GM12875 (cell line): ENCODE measurements at regions not wholly inside any gene's neighbourhood (a gene's known extent, or its start where the extent isn't known, plus 50 kb on each side); places are given as distances from the start of the nearest gene placed in this dataset.

Experiments
- H3K4me3 ChIP-seq: one replicate; pipeline ENCODE4 v1.5.1; 2011; ENCODE audit warnings: low read depth, low read length, control low read depth
- CTCF ChIP-seq: IDR thresholded peaks from 2 replicates; pipeline ENCODE4 v1.5.1; 2011; ENCODE audit warnings: low read depth, mild to moderate bottlenecking, control low read depth, inconsistent platforms, low read length, moderate library complexity, borderline replicate concordance; ENCODE audit not compliant: insufficient read depth

DNA sequence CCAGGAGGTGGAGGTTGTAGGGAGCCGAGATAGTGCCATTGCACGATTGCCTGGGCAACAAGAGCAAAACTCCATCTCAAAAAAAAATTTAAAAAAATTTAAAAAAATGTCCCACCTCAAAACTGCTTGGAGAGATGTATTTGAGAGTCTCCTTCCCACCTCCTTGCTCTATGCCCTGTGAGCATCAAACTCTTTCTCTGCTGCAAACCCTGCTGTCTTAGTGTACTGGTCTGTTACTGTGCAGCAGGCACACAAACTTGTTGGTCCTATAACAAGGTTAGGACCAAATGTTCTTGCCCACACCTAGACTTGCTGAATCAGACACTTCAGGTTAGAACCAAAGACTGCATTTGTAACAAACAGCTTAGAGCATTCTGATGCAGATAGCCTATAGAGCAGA is 153.5 kb upstream of the FUT8 start:
- TF ChIP-seq CTCF, result no peak
- no peak overlapping the region for H3K4me3 ChIP-seq

GRCh38 chr14:65260786-65261185 is 151.7 kb upstream of the FUT8 start:
- TF ChIP-seq CTCF, result no peak
- H3K4me3 ChIP-seq, result no peak overlapping the region

DNA sequence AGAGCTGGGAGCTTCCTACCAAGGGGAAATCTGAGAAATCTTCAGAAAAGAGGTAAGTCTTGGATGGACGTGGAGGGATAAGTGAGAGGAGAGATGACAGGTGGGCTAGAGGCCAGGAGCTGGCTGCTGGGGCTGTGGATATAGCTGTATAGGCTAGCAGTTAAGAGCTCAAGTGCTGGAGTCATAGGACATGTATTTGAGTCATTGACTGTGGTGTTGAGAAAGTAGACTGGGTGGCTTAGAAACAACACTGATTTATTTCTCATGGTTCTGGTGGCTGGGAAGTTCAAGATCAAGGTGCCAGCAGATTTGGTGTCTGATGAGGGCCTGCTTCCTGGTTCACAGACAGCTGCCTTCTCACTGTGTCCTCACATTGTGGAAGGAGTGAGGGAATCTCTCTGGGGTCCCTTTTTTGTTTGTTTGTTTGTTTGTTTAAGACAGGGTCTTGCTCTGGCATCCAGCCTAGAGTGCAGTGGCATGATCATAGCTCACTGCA is 151.1 kb upstream of the FUT8 start:
- H3K4me3 ChIP-seq, result no peak overlapping the region
- TF ChIP-seq CTCF, result no peak

DNA sequence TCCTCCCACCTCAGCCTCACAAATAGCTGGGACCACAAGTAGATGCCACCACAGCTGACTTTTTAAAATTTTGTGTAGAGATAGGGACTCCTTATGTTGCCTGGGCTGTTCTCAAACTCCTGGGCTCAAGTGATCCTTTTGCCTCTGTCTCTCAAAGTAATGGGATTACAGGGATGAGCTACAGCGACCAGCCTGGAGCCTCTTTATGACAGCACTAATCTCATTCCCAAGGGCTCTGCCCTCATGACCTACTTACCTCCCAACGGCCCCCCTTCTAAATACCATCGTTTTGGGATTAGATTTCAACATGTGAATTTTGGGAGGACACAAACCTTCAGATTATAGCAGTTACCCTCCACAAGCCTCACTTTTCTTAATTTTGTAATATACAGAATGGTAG is 150.6 kb upstream of the FUT8 start:
- H3K4me3 ChIP-seq, result no peak overlapping the region
- no peak for TF ChIP-seq CTCF

DNA sequence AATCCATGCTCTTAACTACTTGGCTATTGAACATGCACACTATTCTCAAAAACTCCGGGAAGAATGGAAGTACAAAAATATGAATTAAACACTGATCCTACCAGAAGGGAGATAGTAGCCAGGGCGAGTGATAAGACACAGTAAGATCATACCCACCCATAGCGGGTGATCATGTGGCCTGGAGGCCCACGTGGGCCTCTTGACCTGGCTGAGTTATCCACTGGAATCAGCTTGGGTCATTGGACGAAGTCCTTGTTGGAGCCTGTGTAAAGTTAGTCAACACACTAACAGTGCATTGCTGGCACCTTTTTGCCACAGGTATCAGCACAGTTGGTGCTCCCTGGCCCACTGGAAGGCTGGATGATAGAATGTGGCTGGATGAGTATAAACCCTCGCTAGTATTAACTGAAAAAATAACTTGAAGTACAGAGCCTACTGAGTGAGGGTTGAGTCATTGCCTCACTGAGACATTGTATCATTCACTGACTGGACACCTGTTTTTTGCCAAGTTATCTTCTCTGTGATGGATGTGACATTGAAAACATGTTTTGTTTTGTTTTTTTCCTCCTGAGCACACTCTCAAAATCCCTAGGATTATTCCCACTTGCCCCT is 149.2 kb upstream of the FUT8 start:
- no peak overlapping the region for H3K4me3 ChIP-seq
- no peak for TF ChIP-seq CTCF

- H3K4me3 ChIP-seq, result no peak overlapping the region
- no peak for TF ChIP-seq CTCF
Measured at GRCh38 chr14:65267856-65268255, 144.7 kb upstream of the FUT8 start.

- TF ChIP-seq CTCF, result no peak
- no peak overlapping the region for H3K4me3 ChIP-seq
Measured at GRCh38 chr14:65268594-65268993, 143.9 kb upstream of the FUT8 start.
